ENCODE measurements at regions not wholly inside any gene's neighbourhood (a gene's known extent, or its start where the extent isn't known, plus 50 kb on each side); places are given as distances from the start of the nearest gene placed in this dataset.

GRCh38 chr5:171700318-171700912, 85.2 kb upstream of the SMIM23 start:
- intact Hi-C loops (cut with DNase I), result no loop called here
- 55 to 85% methylated on average over 2 of the region's 2 CpGs for WGBS, 2 donors
- Histone ChIP-seq H3K4me1 (ENCODE audit: control insufficient read depth in 1 of 2, insufficient read depth in 2 of 2, low read length in 2 of 2) (no peaks in the 10 kb centered on the region), H3K9me3 (ENCODE audit: control insufficient read depth, low read length) (no peaks in the 10 kb centered on the region), H3K36me3 (ENCODE audit: control insufficient read depth in 1 of 2, insufficient read depth in 2 of 2, low read length in 1 of 2) (no peaks in the 10 kb centered on the region), H3K27ac (ENCODE audit: low read depth in 1 of 2, low read length in 2 of 2) (no peak overlapping the region), H3K27me3 (ENCODE audit: control insufficient read depth in 1 of 2, insufficient read depth in 2 of 2, low read length in 1 of 2) (no peaks in the 10 kb centered on the region), H3K4me3 (ENCODE audit: low read length in 2 of 2) (no peak overlapping the region)
- ATAC-seq (ENCODE audit: low FRiP score) (no peak), DNase-seq (no peak)

- no peak overlapping the region for H3K27ac ChIP-seq (ENCODE audit: low read depth in 1 of 2, low read length in 2 of 2)
- no peak overlapping the region for H3K4me3 ChIP-seq (ENCODE audit: low read length in 2 of 2)
- no peaks in the 10 kb centered on the region for H3K9me3 ChIP-seq (ENCODE audit: control insufficient read depth, low read length)
- DNase-seq (no peak), ATAC-seq (ENCODE audit: low FRiP score) (no peak)
- WGBS, 2 donors, result 85% methylated on average over 10 of the region's 10 CpGs
- no peaks in the 10 kb centered on the region for H3K4me1 ChIP-seq (ENCODE audit: control insufficient read depth in 1 of 2, insufficient read depth in 2 of 2, low read length in 2 of 2)
- H3K27me3 ChIP-seq (ENCODE audit: control insufficient read depth in 1 of 2, insufficient read depth in 2 of 2, low read length in 1 of 2), result no peaks in the 10 kb centered on the region
- no peaks in the 10 kb centered on the region for H3K36me3 ChIP-seq (ENCODE audit: control insufficient read depth in 1 of 2, insufficient read depth in 2 of 2, low read length in 1 of 2)
- intact Hi-C loops (cut with DNase I), result no loop called here
Observed at GRCh38 chr5:171701100-171701541, 84.5 kb upstream of the SMIM23 start.

GRCh38 chr5:171702135-171702770, 83.4 kb upstream of the SMIM23 start:
- intact Hi-C loops (cut with DNase I), result no loop called here
- no peak overlapping the region for H3K4me3 ChIP-seq (ENCODE audit: low read length in 2 of 2)
- H3K27ac ChIP-seq (ENCODE audit: low read depth in 1 of 2, low read length in 2 of 2), result no peak overlapping the region
- H3K27me3 ChIP-seq (ENCODE audit: control insufficient read depth in 1 of 2, insufficient read depth in 2 of 2, low read length in 1 of 2), result no peaks in the 10 kb centered on the region
- no peaks in the 10 kb centered on the region for H3K36me3 ChIP-seq (ENCODE audit: control insufficient read depth in 1 of 2, insufficient read depth in 2 of 2, low read length in 1 of 2)
- no peaks in the 10 kb centered on the region for H3K9me3 ChIP-seq (ENCODE audit: control insufficient read depth, low read length)
- WGBS, 2 donors, result 85 to 87% methylated on average over 13 of the region's 13 CpGs
- no peaks in the 10 kb centered on the region for H3K4me1 ChIP-seq (ENCODE audit: control insufficient read depth in 1 of 2, insufficient read depth in 2 of 2, low read length in 2 of 2)
- DNase-seq, result no peak
- no peak for ATAC-seq (ENCODE audit: low FRiP score)

GRCh38 chr5:171703146-171703545, 82.5 kb upstream of the SMIM23 start:
- DNase-seq (no peak), ATAC-seq (ENCODE audit: low FRiP score) (no peak)
- no peaks in the 10 kb centered on the region for H3K9me3 ChIP-seq (ENCODE audit: control insufficient read depth, low read length)
- WGBS, 2 donors, result 94 to 95% methylated on average over 11 of the region's 11 CpGs
- H3K27me3 ChIP-seq (ENCODE audit: control insufficient read depth in 1 of 2, insufficient read depth in 2 of 2, low read length in 1 of 2), result no peaks in the 10 kb centered on the region
- intact Hi-C loops (cut with DNase I), result no loop called here
- no peak overlapping the region for H3K27ac ChIP-seq (ENCODE audit: low read depth in 1 of 2, low read length in 2 of 2)
- no peaks in the 10 kb centered on the region for H3K4me1 ChIP-seq (ENCODE audit: control insufficient read depth in 1 of 2, insufficient read depth in 2 of 2, low read length in 2 of 2)
- H3K36me3 ChIP-seq (ENCODE audit: control insufficient read depth in 1 of 2, insufficient read depth in 2 of 2, low read length in 1 of 2), result no peaks in the 10 kb centered on the region
- H3K4me3 ChIP-seq (ENCODE audit: low read length in 2 of 2), result no peak overlapping the region

GRCh38 chr5:171705036-171705435, 80.6 kb upstream of the SMIM23 start:
- intact Hi-C loops (cut with DNase I), result no loop called here
- H3K4me3 ChIP-seq (ENCODE audit: low read length in 2 of 2), result no peak overlapping the region
- H3K9me3 ChIP-seq (ENCODE audit: control insufficient read depth, low read length), result no peaks in the 10 kb centered on the region
- no peaks in the 10 kb centered on the region for H3K27me3 ChIP-seq (ENCODE audit: control insufficient read depth in 1 of 2, insufficient read depth in 2 of 2, low read length in 1 of 2)
- H3K27ac ChIP-seq (ENCODE audit: low read depth in 1 of 2, low read length in 2 of 2), result no peak overlapping the region
- no peaks in the 10 kb centered on the region for H3K4me1 ChIP-seq (ENCODE audit: control insufficient read depth in 1 of 2, insufficient read depth in 2 of 2, low read length in 2 of 2)
- ATAC-seq (ENCODE audit: low FRiP score), result no peak
- no peak for DNase-seq
- 81 to 85% methylated on average over 6 of the region's 6 CpGs for WGBS, 2 donors
- no peaks in the 10 kb centered on the region for H3K36me3 ChIP-seq (ENCODE audit: control insufficient read depth in 1 of 2, insufficient read depth in 2 of 2, low read length in 1 of 2)

GRCh38 chr5:171705830-171706468, 79.7 kb upstream of the SMIM23 start:
- H3K36me3 ChIP-seq (ENCODE audit: control insufficient read depth in 1 of 2, insufficient read depth in 2 of 2, low read length in 1 of 2), result no peaks in the 10 kb centered on the region
- H3K27me3 ChIP-seq (ENCODE audit: control insufficient read depth in 1 of 2, insufficient read depth in 2 of 2, low read length in 1 of 2), result no peaks in the 10 kb centered on the region
- intact Hi-C loops (cut with DNase I), result no loop called here
- H3K4me1 ChIP-seq (ENCODE audit: control insufficient read depth in 1 of 2, insufficient read depth in 2 of 2, low read length in 2 of 2), result no peaks in the 10 kb centered on the region
- H3K4me3 ChIP-seq (ENCODE audit: low read length in 2 of 2), result no peak overlapping the region
- DNase-seq (no peak), ATAC-seq (ENCODE audit: low FRiP score) (no peak)
- 87 to 91% methylated on average over 7 of the region's 7 CpGs for WGBS, 2 donors
- H3K27ac ChIP-seq (ENCODE audit: low read depth in 1 of 2, low read length in 2 of 2), result no peak overlapping the region
- no peaks in the 10 kb centered on the region for H3K9me3 ChIP-seq (ENCODE audit: control insufficient read depth, low read length)

GRCh38 chr5:171706736-171707441, 78.7 kb upstream of the SMIM23 start:
- Histone ChIP-seq H3K4me3 (ENCODE audit: low read length in 2 of 2) (no peak overlapping the region), H3K27me3 (ENCODE audit: control insufficient read depth in 1 of 2, insufficient read depth in 2 of 2, low read length in 1 of 2) (no peaks in the 10 kb centered on the region), H3K36me3 (ENCODE audit: control insufficient read depth in 1 of 2, insufficient read depth in 2 of 2, low read length in 1 of 2) (no peaks in the 10 kb centered on the region), H3K9me3 (ENCODE audit: control insufficient read depth, low read length) (no peaks in the 10 kb centered on the region), H3K4me1 (ENCODE audit: control insufficient read depth in 1 of 2, insufficient read depth in 2 of 2, low read length in 2 of 2) (no peaks in the 10 kb centered on the region), H3K27ac (ENCODE audit: low read depth in 1 of 2, low read length in 2 of 2) (no peak overlapping the region)
- WGBS, 2 donors, result 93 to 100% methylated on average over 2 of the region's 2 CpGs
- intact Hi-C loops (cut with DNase I), result no loop called here
- no peak for ATAC-seq (ENCODE audit: low FRiP score)
- DNase-seq, result no peak

- Histone ChIP-seq H3K4me1 (ENCODE audit: control insufficient read depth in 1 of 2, insufficient read depth in 2 of 2, low read length in 2 of 2) (no peaks in the 10 kb centered on the region), H3K9me3 (ENCODE audit: control insufficient read depth, low read length) (no peaks in the 10 kb centered on the region), H3K27ac (ENCODE audit: low read depth in 1 of 2, low read length in 2 of 2) (no peak overlapping the region), H3K4me3 (ENCODE audit: low read length in 2 of 2) (no peak overlapping the region), H3K27me3 (ENCODE audit: control insufficient read depth in 1 of 2, insufficient read depth in 2 of 2, low read length in 1 of 2) (no peaks in the 10 kb centered on the region), H3K36me3 (ENCODE audit: control insufficient read depth in 1 of 2, insufficient read depth in 2 of 2, low read length in 1 of 2) (no peaks in the 10 kb centered on the region)
- DNase-seq (no peak), ATAC-seq (ENCODE audit: low FRiP score) (no peak)
- 92 to 94% methylated on average over 1 of the region's 1 CpG for WGBS, 2 donors
- intact Hi-C loops (cut with DNase I), result no loop called here
Observed at GRCh38 chr5:171707442-171707792, 78.2 kb upstream of the SMIM23 start.
